TTC549 (cell line): ENCODE measurements at regions not wholly inside any gene's neighbourhood (a gene's known extent, or its start where the extent isn't known, plus 50 kb on each side); places are given as distances from the start of the nearest gene placed in this dataset.
A peak's percentile ranks its signal among the peaks of the same experiment; 100 is the strongest.

Experiments used
- FAIRE-seq: peaks from 2 replicates; lab custom pipeline; 2012; peaks lifted over from hg19 to GRCh38; lab: Jason Lieb, UNC

DNA sequence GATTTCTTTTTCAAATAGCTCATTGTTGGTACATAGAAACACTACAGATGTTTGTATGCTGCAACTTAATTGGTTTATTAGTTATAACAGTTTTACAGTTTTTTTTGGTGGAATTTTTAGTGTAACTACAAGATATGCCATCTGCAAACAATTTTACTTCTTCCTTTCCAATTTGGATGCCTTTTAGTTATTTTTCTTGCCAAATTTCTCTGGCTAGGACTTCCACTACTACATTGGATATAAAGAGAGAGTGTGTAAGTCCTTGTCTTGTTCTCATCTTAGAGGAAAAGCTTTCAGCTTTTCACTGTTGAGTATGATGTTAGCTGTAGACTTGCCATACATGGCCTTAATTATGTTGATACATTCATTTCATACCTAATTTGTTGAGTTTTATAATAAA is 143.6 kb upstream of the EOMES start:
- FAIRE-seq, result no peak

DNA sequence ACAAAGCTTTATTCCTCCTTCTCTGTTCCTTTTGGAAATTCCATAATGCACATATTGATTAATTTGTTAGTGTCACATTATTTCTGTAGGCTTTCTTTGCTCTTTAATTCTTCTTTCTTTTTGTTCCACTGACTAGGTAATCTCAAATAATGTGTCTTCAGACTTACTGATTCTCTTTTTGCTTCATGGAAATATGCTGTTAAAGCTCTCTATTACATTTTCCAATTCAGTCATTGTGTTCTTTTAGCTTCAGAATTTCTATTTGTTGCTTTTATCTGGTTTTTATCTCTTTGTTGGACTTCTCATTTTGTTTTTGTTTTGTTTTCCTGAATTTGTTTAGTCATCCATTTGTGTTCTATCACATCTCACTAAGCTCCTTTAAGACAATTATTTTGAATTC is 147.0 kb upstream of the EOMES start:
- no peak for FAIRE-seq

DNA sequence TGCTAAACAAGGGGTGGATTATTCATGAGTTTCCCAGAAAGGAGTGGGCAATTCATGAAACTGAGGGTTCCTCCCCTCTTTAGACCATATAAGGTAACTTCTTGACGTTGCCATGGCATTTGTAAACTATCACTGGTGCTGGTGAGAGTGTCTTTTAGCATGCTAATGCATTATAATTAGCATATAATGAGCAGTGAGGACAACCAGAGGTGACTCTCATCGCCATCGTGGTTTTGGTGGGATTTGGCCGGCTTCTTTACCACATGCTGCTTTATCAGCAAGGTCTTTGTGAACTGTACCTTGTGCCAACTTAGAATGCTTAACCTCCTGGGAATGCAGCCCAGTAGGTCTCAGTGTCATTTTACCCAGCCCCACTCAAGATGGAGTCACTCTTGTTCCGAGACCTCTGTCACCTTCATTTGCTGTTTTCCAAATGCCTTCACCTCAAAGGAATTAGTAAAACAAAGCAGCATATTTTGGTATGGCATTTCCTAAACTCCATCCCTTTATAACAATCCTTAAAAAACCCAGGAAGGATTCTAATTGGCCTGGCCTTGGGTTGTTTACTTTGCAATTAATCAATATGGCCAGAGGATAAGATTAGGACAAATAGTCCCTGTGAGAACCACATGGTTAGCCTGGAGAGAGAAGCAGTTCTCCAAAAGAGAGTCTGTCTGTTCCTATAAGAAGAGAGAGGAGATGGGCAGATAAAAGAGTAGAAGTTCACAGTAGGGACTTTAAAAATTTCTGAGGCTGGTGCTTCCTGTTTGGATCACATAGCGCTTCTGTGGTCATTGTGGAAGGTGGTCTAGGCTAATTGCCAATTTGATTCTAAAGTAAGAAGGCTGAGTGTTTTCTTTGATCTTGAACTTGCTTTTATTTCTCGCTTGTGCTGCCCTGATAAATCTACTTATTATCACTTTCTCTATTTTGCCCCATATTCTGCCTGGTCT is 155.2 kb upstream of the EOMES start:
- FAIRE-seq, result no peak

GRCh38 chr3:27878014-27878383 is 155.9 kb upstream of the EOMES start:
- no peak for FAIRE-seq

- no peak for FAIRE-seq
Observed at GRCh38 chr3:27880969-27881892, 159.1 kb upstream of the EOMES start.

- FAIRE-seq, result no peak
Observed at GRCh38 chr3:27883266-27883665, 161.1 kb upstream of the EOMES start.

DNA sequence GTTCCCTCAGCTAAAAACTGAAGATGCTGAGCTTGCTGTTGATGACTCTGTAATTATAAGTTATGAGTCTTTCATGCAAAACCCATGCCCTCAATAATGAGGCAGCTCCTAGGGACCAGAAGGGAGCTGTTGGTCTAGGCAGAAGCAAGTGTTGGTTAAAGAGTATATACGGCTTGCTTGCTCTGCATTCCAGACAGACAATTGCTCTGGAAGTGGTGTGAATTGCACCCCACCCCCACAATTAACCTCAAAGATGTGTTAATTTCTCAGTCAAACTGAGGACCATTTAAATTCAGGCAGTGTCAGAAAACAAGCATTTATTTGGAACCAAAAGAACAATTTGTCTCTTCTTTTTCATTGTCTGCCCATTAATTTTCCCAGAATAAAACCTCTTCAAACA is 163.5 kb upstream of the EOMES start:
- no peak for FAIRE-seq

DNA sequence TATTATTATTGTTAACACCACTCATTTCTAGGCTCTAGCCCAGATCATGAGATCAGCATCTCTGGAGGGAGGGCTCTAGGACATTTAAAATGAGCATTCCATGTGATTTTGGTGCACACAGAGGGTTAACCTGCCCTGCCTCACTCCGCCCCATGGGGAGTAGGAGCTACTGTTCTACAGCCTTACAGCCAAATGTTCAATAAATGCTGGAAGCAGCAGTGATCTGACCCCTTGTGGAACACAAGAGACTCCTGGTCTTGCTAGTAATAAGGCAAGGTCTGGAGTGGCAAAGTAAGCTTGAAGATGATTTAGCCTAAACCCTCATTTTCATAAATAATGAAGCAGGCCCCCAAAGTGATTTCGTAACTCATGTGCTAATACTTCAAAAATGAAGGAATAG is 166.4 kb upstream of the EOMES start:
- no peak for FAIRE-seq

DNA sequence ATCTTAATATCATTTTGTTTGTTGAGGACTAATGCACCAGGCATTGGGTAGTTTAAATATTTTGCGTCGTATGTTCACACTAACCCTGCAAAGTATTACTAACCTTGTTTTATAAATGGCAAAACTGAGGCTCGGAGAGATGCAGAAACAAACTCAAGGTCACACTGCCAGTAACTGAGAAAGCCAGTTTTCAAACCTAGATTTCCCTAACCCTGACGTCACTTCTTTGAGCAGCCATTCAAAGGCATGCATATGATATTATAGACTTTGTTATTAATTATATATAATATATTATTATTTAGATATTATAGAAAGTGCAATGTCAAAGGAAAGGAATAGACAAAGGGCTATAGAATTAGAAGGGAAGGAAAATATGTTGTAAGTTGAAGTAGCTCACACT is 167.6 kb upstream of the EOMES start:
- no peak for FAIRE-seq

GRCh38 chr3:27900316-27900715 is 178.2 kb upstream of the EOMES start:
- no peak for FAIRE-seq

GRCh38 chr3:27903446-27903845 is 181.3 kb upstream of the EOMES start:
- FAIRE-seq, result no peak

GRCh38 chr3:27905625-27906024 is 183.5 kb upstream of the EOMES start:
- FAIRE-seq, result no peak

DNA sequence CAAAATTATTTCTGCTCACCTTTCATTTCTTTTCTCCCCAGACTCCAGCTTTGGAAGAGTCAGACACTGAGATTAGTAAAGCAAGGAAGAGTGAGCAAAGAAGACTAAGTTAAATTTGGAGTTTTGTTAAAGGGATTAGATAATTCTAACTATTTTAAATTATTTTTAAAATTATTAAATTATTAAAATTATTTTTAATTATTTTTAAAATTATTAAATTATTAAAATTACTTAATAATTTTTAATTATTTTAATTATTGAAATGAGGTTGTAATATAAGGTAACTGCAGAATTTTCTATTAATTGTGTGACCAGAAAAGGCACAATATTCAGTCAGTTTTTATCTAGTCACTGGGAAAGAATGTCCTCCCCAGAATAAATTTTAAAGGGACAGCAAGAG is 185.0 kb upstream of the EOMES start:
- FAIRE-seq, result peak; percentile 80

- no peak for FAIRE-seq
Observed at GRCh38 chr3:27907929-27908328, 185.8 kb upstream of the EOMES start.

DNA sequence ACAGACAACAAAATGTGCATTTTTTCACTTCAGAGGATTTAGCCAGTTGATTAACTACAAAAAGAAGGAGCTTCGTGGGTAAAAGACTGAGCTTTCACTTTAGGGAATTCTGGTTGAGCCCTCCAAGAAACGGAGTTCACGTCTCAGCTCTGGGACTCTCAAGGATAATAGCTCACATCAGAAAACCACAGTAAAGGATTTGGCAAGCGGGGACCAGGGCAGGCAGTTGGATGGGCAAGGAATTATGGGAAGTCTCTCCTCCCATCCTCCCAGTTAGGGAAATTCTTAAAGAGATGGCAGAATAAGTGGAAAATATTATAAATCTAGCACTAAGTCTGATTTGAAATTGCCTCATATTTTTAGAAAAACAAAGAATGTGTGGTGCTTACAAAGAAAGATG is 188.3 kb upstream of the EOMES start:
- FAIRE-seq, result no peak

DNA sequence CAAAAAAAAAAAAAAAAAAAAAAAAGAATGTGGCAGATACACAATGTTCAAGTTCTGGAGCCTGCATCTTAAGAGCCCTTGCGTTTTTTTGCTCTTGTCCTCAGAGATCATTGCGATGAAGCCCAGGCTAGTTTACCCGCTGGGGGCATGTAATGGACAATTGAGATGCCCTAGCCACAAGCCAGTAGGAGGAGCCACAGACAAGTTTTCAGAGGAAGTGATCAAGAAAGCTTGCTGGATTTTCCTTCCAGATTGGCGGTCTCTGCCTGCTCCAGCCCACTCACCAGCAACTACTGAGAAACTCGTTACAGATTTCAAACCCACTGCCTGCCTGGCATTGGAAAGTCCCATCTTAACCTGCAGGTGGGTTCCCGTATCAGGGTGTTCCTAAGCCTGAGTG is 192.1 kb upstream of the EOMES start:
- FAIRE-seq, result no peak

- no peak for FAIRE-seq
Observed at GRCh38 chr3:27923349-27924068, 201.4 kb upstream of the EOMES start.

- FAIRE-seq, result no peak
Observed at GRCh38 chr3:27927882-27928281, 205.8 kb upstream of the EOMES start.

DNA sequence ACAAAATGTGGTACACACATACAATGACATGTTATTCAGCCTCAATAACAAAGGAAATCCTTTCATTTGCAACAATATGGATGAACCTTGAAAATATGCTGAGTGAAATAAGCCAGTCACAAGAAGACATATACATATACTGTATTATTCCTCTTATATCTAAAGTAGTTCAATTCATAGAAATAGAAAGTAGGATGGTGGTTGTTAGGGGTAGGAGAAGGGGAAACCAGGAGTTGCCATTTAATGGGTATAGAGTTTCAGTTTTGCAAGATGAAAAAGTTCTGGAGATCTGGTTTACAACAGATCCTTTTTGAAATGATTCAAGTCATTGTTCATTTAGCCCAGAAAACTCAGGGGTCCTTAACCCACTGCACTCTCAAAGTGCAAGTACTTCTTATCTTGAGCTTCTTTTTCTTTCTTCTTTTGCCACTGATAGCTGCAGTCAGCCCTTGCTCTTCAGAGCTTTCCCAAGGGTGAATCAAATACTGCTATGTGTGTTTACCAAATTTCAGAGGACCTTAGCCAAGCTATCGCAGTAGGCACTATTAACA is 208.0 kb upstream of the EOMES start:
- no peak for FAIRE-seq

DNA sequence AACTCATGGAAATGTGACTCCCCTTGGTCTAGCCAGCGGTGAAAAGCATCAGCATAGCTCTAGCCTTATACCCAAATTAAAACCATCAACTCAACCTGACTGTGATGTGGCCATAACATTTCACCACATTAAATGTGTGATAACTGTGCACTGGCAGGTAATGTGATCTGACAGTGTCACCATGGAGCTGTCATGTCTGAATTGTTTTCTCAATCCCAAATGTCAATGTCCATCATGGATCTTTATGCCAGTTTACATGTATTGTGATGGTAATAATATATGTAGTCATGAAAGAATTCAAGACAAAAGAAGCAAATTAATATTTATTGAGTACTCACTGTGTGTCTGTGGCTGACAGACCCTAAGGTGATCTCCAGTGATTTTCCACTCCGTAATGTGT is 213.4 kb upstream of the EOMES start:
- no peak for FAIRE-seq

DNA sequence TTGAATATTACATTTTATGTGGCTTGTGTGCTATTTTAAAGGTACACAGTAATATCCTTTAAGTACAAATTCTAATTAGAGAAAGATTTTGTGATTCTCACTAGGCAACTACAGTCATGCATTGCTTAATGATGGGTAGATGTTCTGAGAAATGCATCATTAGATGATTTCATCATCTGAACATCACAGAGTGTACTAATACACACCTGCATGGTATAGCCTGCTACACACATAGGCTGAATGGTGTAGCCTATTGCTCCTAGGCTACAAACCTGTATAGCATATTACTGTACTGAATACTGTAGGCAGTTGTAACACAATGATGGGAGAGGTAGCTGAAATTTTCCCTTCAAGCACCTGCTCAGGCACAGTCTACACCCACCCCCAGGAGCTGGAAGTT is 217.4 kb upstream of the EOMES start:
- no peak for FAIRE-seq

GRCh38 chr3:27939940-27940339 is 217.8 kb upstream of the EOMES start:
- no peak for FAIRE-seq
